NT2/D1 (cell line): ENCODE measurements at regions not wholly inside any gene's neighbourhood (a gene's known extent, or its start where the extent isn't known, plus 50 kb on each side); places are given as distances from the start of the nearest gene placed in this dataset.

ENCODE experiments used
- DNase-seq: peaks from one replicate; pipeline ENCODE4 v3.0.0-alpha.2; 2011; ENCODE audit warnings: low read depth, low spot score
- H3K27me3 ChIP-seq: 2 replicates; pipeline ENCODE4 v1.6.0; 2011; ENCODE audit warnings: mild to moderate bottlenecking; ENCODE audit not compliant: insufficient read length, insufficient read depth
- H3K36me3 ChIP-seq: 2 replicates; pipeline ENCODE4 v1.6.1; 2011; ENCODE audit warnings: mild to moderate bottlenecking, low read length, mixed read lengths; ENCODE audit not compliant: insufficient read depth, insufficient read length
- H3K4me1 ChIP-seq: 2 replicates; pipeline ENCODE4 v1.5.1; 2011; ENCODE audit not compliant: insufficient read depth, insufficient read length
- H3K4me3 ChIP-seq: 2 replicates; pipeline ENCODE4 v1.5.1; 2011; ENCODE audit warnings: low read depth; ENCODE audit not compliant: insufficient read length
- H3K9ac ChIP-seq: 2 replicates; pipeline ENCODE4 v1.6.0; 2011; ENCODE audit warnings: low read depth; ENCODE audit not compliant: insufficient read length
- H3K9me3 ChIP-seq: 2 replicates; pipeline ENCODE4 v1.5.1; 2011; ENCODE audit warnings: mild to moderate bottlenecking, low read length; ENCODE audit not compliant: insufficient read depth
- SUZ12 ChIP-seq: IDR thresholded peaks from 2 replicates; pipeline ENCODE4 v1.6.1; 2011; ENCODE audit not compliant: insufficient read length, insufficient read depth; ENCODE audit errors: extremely low read depth
- YY1 ChIP-seq: IDR thresholded peaks from 2 replicates; pipeline ENCODE4 v1.6.1; 2011; ENCODE audit not compliant: insufficient read length, insufficient read depth
- ZNF274 ChIP-seq: IDR thresholded peaks from 2 replicates; pipeline ENCODE4 v1.6.1; 2011; ENCODE audit warnings: mild to moderate bottlenecking, low read depth, low read length

- DNase-seq, result no peak
- no peak for TF ChIP-seq YY1
- TF ChIP-seq SUZ12, result no peak
- TF ChIP-seq ZNF274, result no peak
- Histone ChIP-seq H3K4me3 (no peak overlapping the region), H3K27me3 (no peaks in the 10 kb centered on the region), H3K36me3 (no peaks in the 10 kb centered on the region), H3K9me3 (no peaks in the 10 kb centered on the region), H3K4me1 (no peaks in the 10 kb centered on the region), H3K9ac (no peak overlapping the region)
These were observed 168.0 kb upstream of the ZNF32 start for GRCh38 chr10:43816351-43817321.

GRCh38 chr10:43815181-43815885 lies 166.7 kb upstream of the ZNF32 start:
- Histone ChIP-seq H3K9me3 (no peaks in the 10 kb centered on the region), H3K4me1 (no peaks in the 10 kb centered on the region), H3K4me3 (no peak overlapping the region), H3K27me3 (no peaks in the 10 kb centered on the region), H3K9ac (no peak overlapping the region), H3K36me3 (no peaks in the 10 kb centered on the region)
- DNase-seq, result no peak
- no peak for TF ChIP-seq ZNF274
- TF ChIP-seq YY1, result no peak
- TF ChIP-seq SUZ12, result no peak

DNA sequence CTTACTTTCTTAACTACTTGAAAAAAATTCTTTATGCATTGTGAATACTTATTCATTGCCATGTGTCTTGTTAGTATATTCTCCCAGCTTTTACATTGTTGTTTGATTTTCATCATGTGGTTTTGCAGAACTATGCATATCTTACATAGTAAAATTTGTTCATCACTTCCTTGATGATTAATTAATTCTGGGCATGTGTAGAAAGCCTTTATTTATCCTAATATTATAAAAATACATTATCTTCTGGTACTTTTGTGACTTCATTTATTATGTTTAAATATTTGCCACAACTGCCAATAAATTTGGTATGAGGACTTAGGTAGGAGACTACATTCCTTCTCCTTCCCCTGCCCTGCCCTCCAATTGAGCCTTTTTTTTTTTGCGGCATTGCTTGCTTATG lies 166.0 kb upstream of the ZNF32 start:
- no peaks in the 10 kb centered on the region for H3K4me1 ChIP-seq
- no peaks in the 10 kb centered on the region for H3K27me3 ChIP-seq
- H3K9ac ChIP-seq, result no peak overlapping the region
- no peak overlapping the region for H3K4me3 ChIP-seq
- no peaks in the 10 kb centered on the region for H3K36me3 ChIP-seq
- no peaks in the 10 kb centered on the region for H3K9me3 ChIP-seq
- no peak for DNase-seq
- no peak for TF ChIP-seq YY1
- no peak for TF ChIP-seq SUZ12
- TF ChIP-seq ZNF274, result no peak

DNA sequence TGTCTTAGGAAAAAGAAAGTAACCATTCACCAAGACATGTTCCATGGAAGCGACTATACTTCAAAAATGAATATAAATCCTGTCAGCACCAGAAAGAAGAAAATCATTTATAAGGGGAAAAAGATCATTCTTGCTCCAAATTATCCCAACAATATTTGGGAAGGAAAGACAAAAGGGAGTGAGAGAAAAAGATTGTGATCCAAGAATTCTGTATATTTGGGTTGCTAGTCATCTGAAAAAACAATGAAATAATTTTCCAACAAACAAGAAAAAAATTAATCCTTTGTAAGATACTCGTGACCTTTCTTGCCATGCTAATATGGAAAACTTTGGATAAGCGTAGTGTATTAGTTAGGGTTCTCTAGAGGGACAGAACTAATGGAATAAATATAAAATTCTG lies 163.2 kb upstream of the ZNF32 start:
- Histone ChIP-seq H3K4me3 (no peak overlapping the region), H3K36me3 (no peaks in the 10 kb centered on the region), H3K27me3 (no peaks in the 10 kb centered on the region), H3K4me1 (no peaks in the 10 kb centered on the region), H3K9me3 (no peaks in the 10 kb centered on the region), H3K9ac (no peak overlapping the region)
- DNase-seq, result no peak
- no peak for TF ChIP-seq SUZ12
- TF ChIP-seq ZNF274, result no peak
- no peak for TF ChIP-seq YY1

DNA sequence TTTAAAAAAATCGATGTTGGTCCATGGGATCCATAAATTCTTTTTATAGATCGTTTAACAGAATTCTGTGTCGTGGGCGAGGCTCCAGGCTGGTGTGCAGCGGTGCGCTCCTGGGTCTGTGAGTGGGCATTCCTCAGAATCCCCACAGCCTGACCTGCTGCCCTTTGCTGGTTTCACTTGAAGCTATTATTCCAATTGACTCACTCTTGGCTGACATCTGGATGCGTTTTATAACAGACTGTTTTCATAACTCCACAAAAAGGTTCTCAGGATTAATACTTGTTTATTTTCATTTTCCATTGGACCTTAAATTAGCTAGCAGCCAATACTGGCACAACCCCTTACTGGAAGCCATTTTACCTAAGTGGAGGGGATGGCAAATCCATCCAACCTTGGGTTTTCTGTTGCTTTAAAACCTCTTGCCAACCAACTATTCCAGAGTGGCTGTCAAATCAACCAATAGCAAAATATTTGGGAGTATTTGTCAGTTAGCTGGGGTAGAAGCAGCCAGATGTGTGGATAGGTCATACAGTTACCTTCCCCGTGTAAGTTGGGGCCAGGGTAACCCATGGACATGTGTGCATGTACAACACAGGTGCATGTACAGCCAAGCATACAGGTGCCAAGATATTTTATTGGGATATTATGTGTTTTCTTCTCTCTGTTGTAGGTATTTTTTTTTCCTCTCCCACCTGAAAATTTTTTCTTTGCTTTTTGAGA lies 160.7 kb upstream of the ZNF32 start:
- H3K4me1 ChIP-seq, result no peaks in the 10 kb centered on the region
- no peak overlapping the region for H3K9ac ChIP-seq
- H3K9me3 ChIP-seq, result no peaks in the 10 kb centered on the region
- no peaks in the 10 kb centered on the region for H3K36me3 ChIP-seq
- TF ChIP-seq ZNF274 (no peak), SUZ12 (no peak), YY1 (no peak)
- no peaks in the 10 kb centered on the region for H3K27me3 ChIP-seq
- no peak overlapping the region for H3K4me3 ChIP-seq
- DNase-seq, result no peak

DNA sequence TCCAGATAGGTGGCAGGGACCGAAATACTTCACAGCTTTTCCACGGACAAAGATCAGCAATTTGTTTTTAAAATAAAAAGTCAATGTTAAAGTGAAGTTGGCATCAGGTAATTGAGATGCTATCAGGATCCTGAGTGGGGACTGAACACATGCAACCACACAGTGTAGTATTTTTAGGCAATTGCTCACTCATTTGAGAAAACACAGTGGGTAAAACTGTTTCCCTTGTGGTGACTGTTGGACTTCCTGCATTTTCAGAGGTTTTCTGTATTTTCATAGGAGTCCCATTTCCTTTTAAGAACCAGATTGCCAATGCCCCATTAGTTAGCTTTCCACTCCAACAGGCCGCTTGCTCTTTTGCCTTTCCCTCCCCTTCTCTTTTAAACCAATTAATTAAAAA lies 159.5 kb upstream of the ZNF32 start:
- Histone ChIP-seq H3K27me3 (no peaks in the 10 kb centered on the region), H3K4me1 (peaks cover 3% of the 10 kb centered on the region), H3K4me3 (no peak overlapping the region), H3K36me3 (no peaks in the 10 kb centered on the region), H3K9ac (no peak overlapping the region), H3K9me3 (no peaks in the 10 kb centered on the region)
- no peak for DNase-seq
- TF ChIP-seq ZNF274 (no peak), YY1 (no peak), SUZ12 (no peak)
